SKM-1 (cell line): ENCODE measurements at regions not wholly inside any gene's neighbourhood (a gene's known extent, or its start where the extent isn't known, plus 50 kb on each side); places are given as distances from the start of the nearest gene placed in this dataset.
"Not testable (repeated sequence)": the region's sequence is repeated elsewhere in the genome, so short reads cannot be mapped to it uniquely, and the experiment has no call there.

Experiments used
- DNase-seq: peaks from one replicate; lab custom pipeline; 2025; ENCODE audit not compliant: unreplicated experiment; lab: John Stamatoyannopoulos, UW

DNA sequence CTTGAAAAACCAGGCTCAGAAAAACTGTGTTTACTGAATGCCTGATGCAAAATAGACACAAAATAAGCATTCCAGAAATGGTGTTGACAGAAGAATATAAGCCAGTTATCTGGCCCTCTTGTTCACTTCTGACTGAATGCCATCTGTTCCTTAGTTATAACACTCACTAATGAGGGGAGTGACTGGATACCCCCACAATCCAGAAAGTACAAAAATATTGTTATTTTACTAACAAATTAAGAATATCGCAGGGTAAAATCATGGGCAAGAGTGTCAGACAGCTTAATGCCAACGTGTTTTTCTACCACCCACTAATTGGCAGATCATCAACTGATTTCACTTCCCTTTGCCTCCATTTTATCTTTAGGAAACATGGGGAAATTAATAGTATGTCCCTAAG, 477.3 kb upstream of the FLRT2 start:
- DNase-seq: no peak

DNA sequence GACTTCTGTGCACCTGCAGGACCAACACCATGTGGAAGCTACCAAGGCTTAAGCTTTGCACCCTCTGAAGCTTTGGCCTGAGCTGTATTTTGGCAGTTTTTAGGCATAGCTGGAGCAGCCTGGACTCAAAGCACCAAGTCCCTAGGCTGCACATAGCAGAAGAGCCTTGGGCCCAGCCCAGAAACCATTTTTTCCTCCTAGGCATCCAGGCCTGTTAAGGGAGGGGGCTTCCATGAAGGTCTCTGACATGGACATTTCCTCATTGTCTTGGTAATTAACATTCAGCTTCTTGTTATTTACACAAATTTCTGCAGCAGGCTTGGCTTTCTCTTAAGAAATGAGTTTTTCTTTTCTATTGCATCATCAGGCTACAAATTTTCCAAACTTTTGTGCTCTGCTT, 475.8 kb upstream of the FLRT2 start:
- no peak for DNase-seq

DNA sequence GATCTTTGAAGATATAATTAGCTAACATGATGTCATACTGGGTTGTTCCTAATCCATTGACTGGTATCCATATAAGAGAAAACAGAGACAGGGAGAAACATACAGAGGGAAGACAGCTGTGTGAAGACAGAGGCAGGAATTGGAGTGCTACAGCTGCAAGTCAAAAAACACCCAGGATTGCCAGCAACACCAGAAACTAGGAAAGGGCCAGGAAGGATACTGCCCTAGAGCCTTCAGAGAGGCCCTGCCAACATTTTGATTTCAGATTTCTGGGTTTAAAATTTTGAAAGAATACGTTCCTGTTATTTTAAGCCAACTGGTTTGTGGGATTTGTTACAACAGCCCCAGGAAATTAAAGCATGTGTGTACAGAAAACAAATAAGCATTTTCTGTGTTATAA, 473.7 kb upstream of the FLRT2 start:
- no peak for DNase-seq

- DNase-seq: no peak
Observed at GRCh38 chr14:85057221-85057620, 472.7 kb upstream of the FLRT2 start.

GRCh38 chr14:85058150-85058549, 471.8 kb upstream of the FLRT2 start:
- no peak for DNase-seq

DNA sequence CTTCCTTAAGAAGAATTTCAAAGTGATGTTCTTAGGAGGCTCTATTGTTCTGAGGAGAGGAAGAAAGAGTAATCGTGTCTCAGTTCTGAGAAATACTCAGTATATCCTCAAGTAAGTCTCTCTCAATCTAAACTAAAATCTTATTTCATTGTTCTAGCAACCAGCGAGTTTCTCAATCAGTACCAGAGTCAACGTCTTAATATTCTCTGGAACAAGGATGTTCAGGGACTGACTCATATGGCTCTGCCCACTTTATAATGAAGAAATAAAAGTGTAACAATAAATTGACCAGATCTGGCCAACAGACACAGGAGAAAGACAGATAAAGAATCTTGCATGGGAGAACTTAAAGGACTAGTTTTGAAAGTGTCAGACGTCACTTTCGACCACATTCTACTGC, 469.8 kb upstream of the FLRT2 start:
- DNase-seq: no peak

DNA sequence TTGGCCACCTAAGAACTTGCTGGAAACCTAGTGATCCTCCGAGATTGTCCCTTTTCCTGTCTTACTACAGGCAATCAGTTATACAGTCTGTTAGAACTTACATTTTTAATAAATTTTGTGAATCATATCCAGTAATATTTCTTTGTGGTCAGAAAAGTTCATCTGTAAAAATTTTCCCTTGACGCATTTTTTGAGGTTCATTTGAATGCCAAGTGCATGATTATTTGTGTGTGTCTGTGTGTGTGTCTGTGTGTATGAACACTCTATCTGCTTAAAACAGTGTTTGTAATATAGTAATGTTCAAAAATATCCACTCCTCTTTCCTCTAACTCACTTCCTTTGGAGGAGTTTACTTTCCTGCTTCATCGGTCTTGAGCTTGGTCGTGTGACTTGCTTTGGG, 468.7 kb upstream of the FLRT2 start:
- DNase-seq: no peak

DNA sequence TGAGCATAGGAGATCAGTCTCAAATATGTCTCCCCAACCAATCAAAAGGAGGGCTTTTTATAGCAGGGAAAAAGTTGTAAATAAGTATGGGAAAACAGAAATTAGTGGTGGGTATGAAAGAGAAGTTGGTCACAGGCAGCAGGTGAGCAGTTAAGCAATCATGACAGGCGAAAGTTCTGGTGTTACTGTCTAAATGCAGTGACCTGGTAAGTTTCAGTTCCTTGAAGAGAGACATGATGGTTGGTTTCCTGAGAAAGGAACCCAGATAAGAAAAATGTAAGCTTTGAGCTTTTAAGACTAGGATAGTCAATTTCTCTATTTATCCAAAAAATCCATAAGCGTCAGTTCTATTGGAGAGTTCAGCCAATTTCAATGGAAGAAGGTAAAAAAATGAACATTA, 466.2 kb upstream of the FLRT2 start:
- no peak for DNase-seq

GRCh38 chr14:85071447-85071846, 458.5 kb upstream of the FLRT2 start:
- DNase-seq: no peak

GRCh38 chr14:85074955-85075354, 455.0 kb upstream of the FLRT2 start:
- no peak for DNase-seq

DNA sequence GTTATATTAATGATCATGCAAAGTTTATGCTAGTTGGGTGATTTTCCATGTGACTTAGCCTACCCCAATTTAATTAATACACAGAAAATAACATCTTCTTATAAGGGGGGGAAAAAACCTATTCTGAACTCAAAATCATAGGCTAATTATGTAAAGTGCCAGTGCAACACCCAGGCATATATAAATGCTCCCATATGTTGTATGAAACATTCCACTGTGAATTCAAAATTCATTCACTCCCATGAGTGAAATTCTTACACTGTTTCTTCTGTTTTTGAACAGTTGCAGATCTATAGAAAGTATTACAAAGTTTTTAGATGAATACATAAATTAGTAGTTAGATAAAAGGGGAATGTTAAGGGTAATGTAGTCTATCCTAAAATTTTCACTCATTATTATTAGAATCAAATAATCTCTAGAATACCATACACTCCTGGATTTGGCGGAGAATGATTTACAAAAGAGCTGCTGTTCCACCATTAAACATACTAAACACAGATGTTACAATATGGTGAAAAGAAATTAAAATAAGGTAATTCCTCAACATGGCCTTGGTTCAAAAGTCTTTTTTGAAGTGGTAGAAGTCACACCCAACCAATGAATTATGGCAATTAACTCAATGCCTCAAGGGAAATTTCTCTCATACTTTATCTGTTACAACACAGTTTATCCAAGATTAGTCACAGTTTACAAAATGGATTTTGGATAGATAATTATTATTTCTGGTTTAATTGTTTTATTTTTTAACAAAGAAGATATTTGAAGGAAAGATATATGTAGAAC, 454.1 kb upstream of the FLRT2 start:
- no peak for DNase-seq

GRCh38 chr14:85077716-85078115, 452.2 kb upstream of the FLRT2 start:
- DNase-seq: not testable (repeated sequence)

DNA sequence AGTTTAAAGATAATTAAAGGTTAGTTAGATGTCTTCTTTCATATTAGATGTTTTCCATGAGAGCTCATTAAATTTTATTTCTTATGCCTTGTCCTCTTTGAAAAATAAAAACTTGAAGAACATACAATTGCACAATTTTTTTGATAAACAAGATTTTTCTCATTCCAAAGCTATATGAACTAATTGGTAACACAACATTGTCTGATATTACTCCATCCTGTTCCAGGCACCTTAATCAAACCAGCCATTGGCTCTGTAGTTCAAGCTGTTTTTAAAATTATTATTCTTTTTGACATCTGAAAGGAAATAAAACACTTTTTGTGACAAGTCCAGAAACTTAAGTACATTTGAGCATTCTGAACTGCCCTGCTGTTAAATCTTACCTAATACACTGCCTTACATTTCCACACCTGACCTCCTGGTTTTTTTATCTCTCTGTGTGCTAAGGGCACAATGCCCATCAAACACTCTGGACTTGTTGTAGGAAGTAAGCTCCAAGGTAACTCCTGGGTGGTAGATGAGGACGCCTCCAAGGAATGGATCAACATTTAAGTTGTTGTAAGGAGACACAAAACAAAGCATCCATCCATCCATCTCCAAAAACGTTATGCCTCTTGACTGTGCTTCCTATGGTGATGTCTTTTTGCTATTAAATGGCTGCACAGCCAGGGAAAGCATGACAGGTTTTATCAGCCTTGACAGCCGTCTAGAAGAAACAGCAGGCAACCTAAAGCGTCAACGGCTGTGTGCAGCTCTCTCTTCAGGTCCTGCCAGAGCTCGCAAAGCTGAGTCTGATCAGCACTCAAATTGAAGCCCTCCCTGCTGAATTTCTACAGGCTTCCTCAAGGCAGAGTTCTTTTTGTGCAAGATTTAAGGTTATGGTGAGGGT, 449.9 kb upstream of the FLRT2 start:
- DNase-seq: no peak

GRCh38 chr14:85084344-85084743, 445.6 kb upstream of the FLRT2 start:
- DNase-seq: no peak

DNA sequence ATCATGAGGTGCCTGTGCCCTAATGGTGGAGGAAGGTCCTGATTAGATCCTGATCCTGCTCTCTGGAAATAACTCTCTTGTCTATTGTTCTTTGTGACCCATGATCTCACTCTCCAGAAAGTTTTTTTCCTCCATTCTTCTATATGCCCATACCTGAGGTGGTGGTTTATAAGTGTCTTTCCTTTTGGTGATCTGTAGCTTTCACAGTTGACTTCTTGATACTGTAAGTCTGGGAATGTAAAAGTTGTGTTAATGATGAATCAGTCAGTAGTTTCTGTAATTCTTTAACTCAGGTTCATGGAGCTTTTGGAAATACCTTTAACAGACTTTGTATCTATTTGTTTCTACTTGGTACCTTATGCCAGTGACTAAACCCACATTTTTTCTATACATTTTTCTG, 444.0 kb upstream of the FLRT2 start:
- DNase-seq: no peak

GRCh38 chr14:85087201-85087600, 442.7 kb upstream of the FLRT2 start:
- DNase-seq: no peak

DNA sequence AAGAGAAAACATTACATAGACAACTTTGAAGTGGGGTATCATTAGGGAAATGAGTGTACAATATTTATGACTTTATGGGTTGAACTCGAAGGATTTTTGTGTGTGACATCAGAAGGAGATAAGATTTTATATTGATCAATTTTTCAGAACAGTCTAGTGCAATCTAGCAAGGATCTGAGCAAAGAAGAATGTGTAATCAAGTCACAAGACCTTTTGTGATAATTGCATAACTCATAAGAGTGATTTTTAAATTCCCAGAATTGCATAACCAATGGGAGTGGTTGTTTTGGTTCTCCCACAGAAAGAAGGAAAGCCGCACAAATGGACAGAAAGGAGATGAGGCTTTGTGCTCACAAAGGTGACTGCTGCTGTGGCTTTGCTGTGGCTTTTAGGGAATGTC, 441.8 kb upstream of the FLRT2 start:
- no peak for DNase-seq

- no peak for DNase-seq
Observed at GRCh38 chr14:85090681-85091080, 439.3 kb upstream of the FLRT2 start.

- DNase-seq: no peak
Observed at GRCh38 chr14:85093631-85094330, 436.2 kb upstream of the FLRT2 start.

- DNase-seq: no peak
Observed at GRCh38 chr14:85102591-85102990, 427.4 kb upstream of the FLRT2 start.

DNA sequence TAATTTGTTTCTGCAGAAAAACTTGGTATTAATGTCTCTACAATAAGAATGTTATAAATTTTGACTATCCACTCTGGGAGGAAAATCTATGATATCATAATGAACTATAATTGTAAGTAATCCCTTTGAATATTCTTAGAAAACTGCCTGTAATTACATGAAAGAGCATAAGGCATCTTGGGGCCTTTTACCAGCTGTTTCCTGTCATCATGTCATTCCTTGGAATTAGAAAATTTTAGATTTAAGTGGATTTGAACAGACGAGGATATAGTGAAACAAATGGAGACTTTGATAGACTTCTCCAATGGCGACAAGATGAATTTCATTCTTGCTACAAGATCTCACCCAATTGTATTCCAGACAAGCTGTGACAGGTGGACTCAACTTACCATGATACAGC, 423.4 kb upstream of the FLRT2 start:
- no peak for DNase-seq

GRCh38 chr14:85112762-85113161, 417.2 kb upstream of the FLRT2 start:
- DNase-seq: no peak
